GM21528 (cell line): ENCODE measurements at regions not wholly inside any gene's neighbourhood (a gene's known extent, or its start where the extent isn't known, plus 50 kb on each side); places are given as distances from the start of the nearest gene placed in this dataset.

ENCODE experiments used
- ATAC-seq: cut with Tn5 transposase; IDR thresholded peaks from one replicate; pipeline ENCODE4 v1.9.1; 2021; ENCODE audit warnings: mild to moderate bottlenecking, moderate library complexity; ENCODE audit not compliant: unreplicated experiment, low FRiP score

- ATAC-seq: no peak
Observed at GRCh38 chr5:125290935-125291334, 544.5 kb upstream of the ZNF608 start.

GRCh38 chr5:125291447-125291846 is 545.0 kb upstream of the ZNF608 start:
- no peak for ATAC-seq

- ATAC-seq: no peak
Observed at GRCh38 chr5:125293223-125293622, 546.8 kb upstream of the ZNF608 start.

GRCh38 chr5:125293726-125294125 is 547.3 kb upstream of the ZNF608 start:
- ATAC-seq: no peak

GRCh38 chr5:125294844-125295243 is 548.4 kb upstream of the ZNF608 start:
- no peak for ATAC-seq

- no peak for ATAC-seq
Observed at GRCh38 chr5:125295405-125295872, 549.0 kb upstream of the ZNF608 start.

- ATAC-seq: no peak
Observed at GRCh38 chr5:125298258-125298657, 551.8 kb upstream of the ZNF608 start.

GRCh38 chr5:125298746-125299379 is 552.4 kb upstream of the ZNF608 start:
- ATAC-seq: no peak

- ATAC-seq: no peak
Observed at GRCh38 chr5:125301711-125302110, 555.3 kb upstream of the ZNF608 start.

- ATAC-seq: no peak
Observed at GRCh38 chr5:125302577-125302976, 556.1 kb upstream of the ZNF608 start.

GRCh38 chr5:125306741-125307140 is 560.3 kb upstream of the ZNF608 start:
- no peak for ATAC-seq

GRCh38 chr5:125310749-125311148 is 564.3 kb upstream of the ZNF608 start:
- ATAC-seq: no peak

- ATAC-seq: no peak
Observed at GRCh38 chr5:125311743-125312142, 565.3 kb upstream of the ZNF608 start.

- no peak for ATAC-seq
Observed at GRCh38 chr5:125313555-125313954, 567.1 kb upstream of the ZNF608 start.

GRCh38 chr5:125315306-125315705 is 568.9 kb upstream of the ZNF608 start:
- no peak for ATAC-seq

GRCh38 chr5:125316391-125316790 is 570.0 kb upstream of the ZNF608 start:
- ATAC-seq: no peak

- no peak for ATAC-seq
Observed at GRCh38 chr5:125316915-125317535, 570.6 kb upstream of the ZNF608 start.

- ATAC-seq: no peak
Observed at GRCh38 chr5:125317536-125317995, 571.1 kb upstream of the ZNF608 start.

GRCh38 chr5:125321654-125322053 is 575.2 kb upstream of the ZNF608 start:
- ATAC-seq: no peak

- no peak for ATAC-seq
Observed at GRCh38 chr5:125323613-125324012, 577.2 kb upstream of the ZNF608 start.

- ATAC-seq: no peak
Observed at GRCh38 chr5:125325488-125326149, 579.2 kb upstream of the ZNF608 start.

- no peak for ATAC-seq
Observed at GRCh38 chr5:125326150-125326510, 579.7 kb upstream of the ZNF608 start.
